NCI-H82 treated with DMSO at 0.1 percent for 48 hours (cell line): ENCODE measurements at regions not wholly inside any gene's neighbourhood (a gene's known extent, or its start where the extent isn't known, plus 50 kb on each side); places are given as distances from the start of the nearest gene placed in this dataset.
"Not testable (repeated sequence)": the region's sequence is repeated elsewhere in the genome, so short reads cannot be mapped to it uniquely, and the experiment has no call there.

ENCODE experiments used
- DNase-seq: peaks from one replicate; lab custom pipeline; 2025; ENCODE audit not compliant: unreplicated experiment; lab: John Stamatoyannopoulos, UW

GRCh38 chr12:76183459-76184186 is 99.1 kb upstream of the NAP1L1 start:
- no peak for DNase-seq

DNA sequence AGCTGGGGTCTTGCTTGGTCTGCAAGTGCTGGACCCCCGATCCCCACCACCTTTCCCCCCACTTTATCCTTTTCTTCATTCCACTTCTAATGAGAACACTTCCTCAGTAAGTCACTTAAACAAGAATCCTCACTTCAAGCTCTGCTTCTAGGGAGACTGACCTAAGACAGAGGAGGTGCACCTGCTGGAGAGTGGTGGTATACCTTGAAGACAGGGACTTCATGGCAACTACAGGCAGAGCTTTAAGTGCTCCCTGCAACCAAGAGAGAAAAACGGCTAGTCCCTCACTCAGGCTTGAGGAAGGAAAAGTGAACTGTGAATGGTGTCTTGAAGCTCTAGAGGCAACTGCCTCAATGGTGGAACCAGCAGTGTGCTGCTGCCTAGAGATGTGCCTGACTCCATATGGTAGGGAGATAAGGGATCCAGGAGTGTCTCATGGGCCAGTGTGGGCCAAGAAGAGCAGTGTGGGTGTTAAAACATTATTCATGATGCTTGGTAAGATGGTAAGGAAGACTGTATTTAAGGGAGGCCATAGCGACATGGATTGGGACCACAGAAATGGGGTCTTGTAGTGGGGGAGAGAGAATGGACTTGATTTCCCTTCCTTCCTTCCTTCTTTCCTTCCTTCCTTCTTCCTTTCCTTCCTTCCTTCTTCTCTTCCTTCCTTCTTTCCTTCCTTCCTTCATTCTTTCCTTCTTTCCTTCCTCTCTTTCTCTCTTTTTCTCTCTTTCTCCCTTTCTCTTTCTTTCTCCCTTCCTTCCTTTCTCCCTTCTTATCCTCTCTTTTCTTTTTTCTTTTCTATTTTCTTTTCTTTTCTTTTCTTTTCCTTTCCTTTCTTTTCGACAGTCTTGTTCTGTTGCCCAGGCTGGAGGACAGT is 96.2 kb upstream of the NAP1L1 start:
- no peak for DNase-seq

DNA sequence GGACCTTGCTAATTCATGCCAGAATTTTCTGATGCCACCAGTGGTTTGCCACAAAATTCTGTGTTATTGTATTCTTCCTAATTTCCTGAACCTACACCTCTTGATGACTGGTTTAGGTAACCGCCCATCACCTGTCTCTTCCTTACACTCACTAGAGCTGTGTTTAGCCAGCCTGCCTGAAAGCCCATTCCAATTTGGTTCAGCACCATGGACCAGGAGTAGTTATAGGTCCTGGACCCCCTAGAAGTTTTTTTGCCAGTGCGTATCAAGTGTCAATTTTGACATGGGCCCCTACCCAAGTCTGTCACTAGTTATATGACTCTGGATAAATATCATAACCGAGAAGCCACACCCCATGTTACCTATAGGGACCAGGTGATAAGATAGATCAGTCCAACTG is 94.0 kb upstream of the NAP1L1 start:
- no peak for DNase-seq

DNA sequence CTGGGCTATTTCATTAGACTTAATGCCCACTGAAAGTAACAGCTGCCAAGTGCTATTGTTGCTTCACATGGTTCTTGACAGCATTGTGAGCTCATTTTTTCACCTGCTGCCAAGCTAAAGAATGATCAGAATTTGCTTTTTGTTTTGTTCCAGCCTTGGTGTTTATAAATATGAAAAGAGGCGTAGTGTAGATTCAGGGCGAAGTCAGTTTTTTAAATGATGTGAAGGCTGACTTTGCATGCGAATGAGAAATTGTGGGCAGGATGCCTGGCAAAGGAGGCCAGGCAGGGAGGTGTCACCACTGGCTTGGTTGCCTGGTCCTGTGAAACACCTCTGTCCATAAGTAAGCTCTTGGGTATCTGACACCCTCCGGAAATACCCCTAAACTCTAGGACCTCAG is 93.3 kb upstream of the NAP1L1 start:
- DNase-seq, result no peak

DNA sequence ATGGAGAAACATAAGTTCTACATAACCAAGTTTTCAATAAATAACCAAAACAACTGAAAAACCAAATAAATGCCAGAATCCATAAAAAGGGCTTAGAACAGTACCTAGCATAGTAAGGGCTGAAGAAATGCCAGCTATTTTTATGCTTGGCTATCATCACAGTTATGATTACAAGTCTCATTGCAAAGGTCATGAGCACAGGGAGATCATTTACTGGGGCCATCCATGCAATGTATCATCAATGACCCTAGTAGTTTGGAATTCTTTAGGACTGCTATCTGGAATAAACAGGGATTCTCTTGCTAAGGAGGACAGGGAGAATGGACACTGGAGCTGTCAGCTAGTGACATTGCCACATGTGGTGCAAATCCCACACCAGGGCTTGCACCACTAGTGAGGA is 92.5 kb upstream of the NAP1L1 start:
- DNase-seq, result no peak

GRCh38 chr12:76175946-76176345 is 91.5 kb upstream of the NAP1L1 start:
- DNase-seq, result not testable (repeated sequence)

DNA sequence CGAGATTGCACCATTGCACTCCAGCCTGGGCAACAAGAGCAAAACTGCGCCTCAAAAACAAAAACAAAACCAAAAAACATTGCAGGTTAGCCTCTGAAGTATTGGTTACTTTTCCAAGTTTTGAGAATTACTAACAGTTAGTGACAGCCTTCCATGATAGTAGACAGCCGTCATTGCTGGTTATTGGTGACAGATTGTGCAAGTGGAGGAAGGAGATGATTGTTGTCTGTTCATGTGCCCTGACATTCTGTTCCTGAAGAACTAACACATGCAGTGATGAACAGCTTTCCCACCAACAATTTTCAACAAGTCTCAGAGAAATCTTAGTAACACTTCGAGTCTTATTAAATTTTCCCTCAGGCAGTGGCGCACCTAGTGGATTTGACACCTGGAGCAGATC is 89.3 kb upstream of the NAP1L1 start:
- DNase-seq, result no peak

DNA sequence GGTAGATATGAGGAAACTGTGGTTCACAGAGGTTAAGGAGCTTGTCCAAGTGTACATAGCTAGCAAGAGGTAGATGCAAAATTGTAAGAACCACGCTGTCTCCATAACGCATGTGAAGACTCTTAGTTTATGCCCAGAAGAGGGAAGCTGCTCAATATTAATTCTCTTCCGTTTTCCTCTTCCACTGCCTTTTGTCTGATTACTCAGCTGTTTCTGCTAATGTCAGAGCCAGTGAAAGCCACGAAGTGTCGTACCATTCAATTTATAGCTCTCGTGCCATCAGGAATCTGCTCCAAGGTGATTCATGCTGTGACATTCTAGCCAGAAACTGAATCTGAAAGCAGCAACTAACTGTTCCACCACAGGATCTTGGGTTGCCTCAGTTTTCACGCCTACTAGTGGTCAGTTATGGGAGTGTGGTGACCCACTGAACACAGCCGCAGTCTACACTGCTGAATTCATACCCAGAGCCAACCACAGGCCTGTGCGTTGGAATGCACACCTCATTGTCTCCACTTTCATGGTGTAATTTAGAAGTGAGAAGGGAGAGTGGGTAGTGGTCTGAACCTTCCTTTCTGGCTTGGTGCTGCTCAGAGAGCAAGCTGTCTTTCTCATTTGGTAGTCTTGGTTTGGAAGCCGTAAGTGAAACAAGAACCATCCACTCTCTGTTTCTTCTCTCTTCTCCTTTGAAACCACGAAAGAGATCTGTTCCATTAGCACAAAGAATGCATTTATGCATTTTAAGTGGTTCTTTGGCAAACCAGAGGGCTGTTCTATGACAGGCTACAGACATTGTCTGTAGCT is 74.2 kb upstream of the NAP1L1 start:
- no peak for DNase-seq

DNA sequence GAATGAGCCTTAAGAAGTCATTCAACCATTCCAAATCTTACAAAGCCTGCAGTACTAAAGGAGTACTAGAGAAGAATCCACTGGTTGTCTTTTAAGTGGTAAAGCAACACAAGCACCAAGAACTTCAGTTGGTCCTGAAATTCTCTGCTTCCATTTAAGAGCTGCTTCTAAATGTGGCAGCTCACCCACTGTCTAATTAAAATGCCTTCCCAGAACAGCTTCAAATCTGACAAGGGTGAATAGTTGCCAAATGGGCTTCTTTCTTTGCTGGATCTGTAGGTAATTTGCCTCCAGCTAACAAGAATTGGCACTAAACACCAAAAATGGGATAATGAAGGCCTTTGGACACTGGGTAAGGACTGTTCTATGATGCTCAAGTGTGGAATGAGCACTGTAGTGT is 72.2 kb upstream of the NAP1L1 start:
- no peak for DNase-seq

GRCh38 chr12:76156314-76156713 is 71.8 kb upstream of the NAP1L1 start:
- DNase-seq, result no peak

DNA sequence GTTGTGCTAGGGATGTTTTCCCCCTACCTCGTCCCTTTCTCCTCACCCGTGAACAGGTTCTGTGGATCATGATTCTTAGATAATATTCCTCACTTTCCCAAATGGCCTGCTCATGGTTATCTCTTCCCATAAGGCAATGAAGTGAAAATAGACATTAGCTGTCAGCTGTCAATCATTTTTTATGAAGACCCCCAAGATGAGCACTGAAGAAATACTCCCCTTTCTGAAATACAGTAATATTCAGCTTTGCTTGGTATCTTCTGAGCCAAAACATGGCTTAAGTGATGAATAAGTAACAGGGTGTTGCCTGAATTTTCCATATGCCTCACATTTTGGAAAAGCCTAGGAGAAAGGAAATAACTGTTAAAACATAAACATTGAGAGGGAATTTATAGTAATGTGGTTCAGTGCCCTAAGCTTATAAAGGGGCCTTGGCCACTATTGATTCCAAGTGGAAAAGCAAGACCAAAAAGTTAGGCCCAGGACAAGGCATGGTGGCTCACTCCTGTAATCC is 70.7 kb upstream of the NAP1L1 start:
- DNase-seq, result no peak

DNA sequence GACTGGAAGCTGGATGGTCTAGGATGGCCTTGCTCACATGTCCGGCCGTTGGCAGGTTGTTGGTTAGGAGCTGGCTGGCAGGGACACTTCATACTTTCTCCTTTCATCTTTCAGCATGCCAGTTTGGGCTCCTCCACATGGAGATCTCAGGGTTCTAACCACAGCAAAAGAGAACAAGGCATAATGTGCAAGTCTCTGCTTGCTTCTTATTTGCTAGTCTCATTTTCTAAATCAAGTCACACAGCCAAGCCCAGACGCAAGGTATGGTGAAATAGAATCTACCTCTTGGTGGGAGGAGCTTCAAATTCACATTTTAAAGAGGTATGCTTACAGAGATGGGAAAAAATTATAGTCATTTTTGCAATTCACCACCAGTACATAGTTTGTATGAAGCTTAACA is 69.1 kb upstream of the NAP1L1 start:
- no peak for DNase-seq

- no peak for DNase-seq
These were observed 67.8 kb upstream of the NAP1L1 start for GRCh38 chr12:76152181-76152807.

DNA sequence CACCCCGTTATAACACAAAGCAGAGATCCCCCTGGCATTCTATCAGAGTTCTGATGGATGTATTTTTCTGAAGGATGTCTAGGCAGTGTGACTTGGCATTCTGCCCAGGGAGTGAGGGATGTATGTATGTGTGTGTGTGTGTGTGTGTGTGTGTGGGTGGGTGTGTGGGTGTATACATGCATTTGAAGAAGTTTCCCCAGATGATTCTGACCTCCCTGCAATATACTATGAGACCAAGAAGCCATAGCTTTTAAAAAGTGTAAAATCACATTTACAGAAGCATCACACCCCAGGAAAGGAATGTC is 59.7 kb upstream of the NAP1L1 start:
- no peak for DNase-seq

DNA sequence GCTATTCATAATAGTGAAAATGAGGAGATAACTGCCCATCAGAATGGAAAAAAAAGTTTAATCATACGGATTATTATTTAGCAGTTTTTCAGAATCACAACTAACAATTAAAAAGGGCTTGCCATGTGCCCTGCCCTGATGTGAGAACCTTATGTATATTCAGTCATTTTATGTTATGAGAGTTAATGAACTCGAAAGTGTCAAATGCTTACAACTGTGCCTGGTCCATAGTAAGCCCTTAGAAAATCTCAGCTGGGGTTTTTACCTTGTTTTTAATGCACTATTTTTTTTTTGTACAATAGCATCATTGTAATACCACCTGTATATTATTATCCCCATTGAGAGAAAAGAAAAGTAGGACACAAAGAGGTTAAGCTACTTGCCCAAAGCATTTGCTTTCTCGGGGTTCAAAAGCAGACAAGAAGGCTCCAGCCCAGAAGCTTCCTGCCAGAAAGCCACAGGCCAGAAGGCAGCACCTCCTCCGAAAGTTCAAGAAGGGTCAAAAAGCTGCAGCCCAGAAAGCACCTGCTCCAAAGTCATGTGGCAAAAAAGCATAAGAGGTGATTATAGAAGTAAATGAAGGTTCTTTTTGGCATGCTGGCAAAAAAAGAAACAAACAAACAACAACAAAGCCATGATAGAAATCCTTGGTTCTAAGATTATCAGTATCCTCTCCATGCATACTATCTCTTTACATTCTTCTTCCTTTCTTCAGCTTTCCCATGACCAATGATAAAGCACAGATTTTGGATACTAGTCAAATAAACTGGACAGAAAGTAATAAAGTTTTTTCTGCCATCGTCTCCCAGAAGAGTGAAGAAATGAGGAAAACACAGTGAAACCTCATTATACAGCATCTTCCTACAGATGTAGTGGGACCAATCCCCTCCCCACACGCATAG is 59.1 kb upstream of the NAP1L1 start:
- no peak for DNase-seq

DNA sequence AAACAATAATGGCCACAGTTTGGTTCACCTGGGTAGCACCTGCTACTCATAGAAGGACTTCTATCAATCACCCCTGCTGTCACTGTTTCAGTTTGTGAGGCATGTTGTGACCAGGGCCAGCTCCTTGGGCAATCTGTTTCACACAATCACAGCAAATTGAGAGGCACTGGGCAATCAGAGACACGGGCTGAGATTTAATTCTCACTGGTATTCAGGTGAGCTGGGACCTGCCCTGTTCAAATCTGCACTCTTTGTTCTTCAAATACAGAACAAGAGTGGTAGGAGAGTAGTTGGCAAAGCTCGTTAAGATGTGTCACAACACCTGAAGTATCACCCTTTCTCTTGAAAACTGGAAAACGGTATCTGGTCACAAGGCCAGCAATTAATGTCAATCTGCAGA is 57.8 kb upstream of the NAP1L1 start:
- DNase-seq, result no peak

DNA sequence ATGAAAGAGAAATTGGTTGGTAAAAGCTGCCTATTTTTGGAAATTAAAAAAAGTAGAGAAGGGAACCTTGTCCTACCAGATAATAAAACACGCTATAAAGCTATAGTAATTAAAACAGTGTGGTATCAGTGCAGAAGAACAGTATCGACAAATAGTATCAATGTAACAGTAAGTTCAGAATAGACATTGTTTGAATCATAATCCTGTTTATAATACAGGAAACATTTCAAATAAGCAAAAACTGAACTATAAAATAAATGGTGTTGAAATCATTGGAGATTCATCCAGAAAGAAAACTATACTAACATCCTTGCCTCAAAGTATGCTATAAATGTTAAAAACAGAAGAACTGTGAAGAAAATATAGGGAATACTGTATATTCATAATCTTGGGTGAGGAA is 54.2 kb upstream of the NAP1L1 start:
- no peak for DNase-seq

GRCh38 chr12:76137606-76138005 is 53.1 kb upstream of the NAP1L1 start:
- no peak for DNase-seq

GRCh38 chr12:76135456-76135855 is 51.0 kb upstream of the NAP1L1 start:
- no peak for DNase-seq
